ENCODE measurements at regions not wholly inside any gene's neighbourhood (a gene's known extent, or its start where the extent isn't known, plus 50 kb on each side); places are given as distances from the start of the nearest gene placed in this dataset.
"Not testable (repeated sequence)": the region's sequence is repeated elsewhere in the genome, so short reads cannot be mapped to it uniquely, and the experiment has no call there.

DNA sequence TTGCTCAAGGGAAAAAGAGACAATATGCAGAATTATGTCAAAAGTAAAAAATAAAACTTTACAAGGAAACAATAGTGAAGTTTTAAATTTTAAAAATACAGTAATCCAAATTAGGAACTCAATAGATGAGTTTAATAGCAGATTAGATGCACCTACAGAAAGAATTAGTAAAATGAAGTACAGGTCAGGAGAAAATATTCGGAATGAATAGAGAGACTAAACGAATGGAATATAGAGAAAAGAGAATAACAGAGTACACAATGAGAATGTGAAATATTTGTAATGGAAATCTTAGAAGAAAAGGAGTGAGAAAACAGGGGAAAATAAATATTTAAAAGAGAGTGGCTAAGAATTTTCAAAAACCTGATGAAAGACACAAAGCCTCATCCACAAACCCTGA lies 275.7 kb upstream of the MMADHC start:
- no peak for DNase-seq (ENCODE audit: low read depth in 2 of 2)

- DNase-seq (ENCODE audit: low read depth in 2 of 2), result no peak
These were observed 273.5 kb upstream of the MMADHC start for GRCh38 chr2:149861034-149861433.

DNA sequence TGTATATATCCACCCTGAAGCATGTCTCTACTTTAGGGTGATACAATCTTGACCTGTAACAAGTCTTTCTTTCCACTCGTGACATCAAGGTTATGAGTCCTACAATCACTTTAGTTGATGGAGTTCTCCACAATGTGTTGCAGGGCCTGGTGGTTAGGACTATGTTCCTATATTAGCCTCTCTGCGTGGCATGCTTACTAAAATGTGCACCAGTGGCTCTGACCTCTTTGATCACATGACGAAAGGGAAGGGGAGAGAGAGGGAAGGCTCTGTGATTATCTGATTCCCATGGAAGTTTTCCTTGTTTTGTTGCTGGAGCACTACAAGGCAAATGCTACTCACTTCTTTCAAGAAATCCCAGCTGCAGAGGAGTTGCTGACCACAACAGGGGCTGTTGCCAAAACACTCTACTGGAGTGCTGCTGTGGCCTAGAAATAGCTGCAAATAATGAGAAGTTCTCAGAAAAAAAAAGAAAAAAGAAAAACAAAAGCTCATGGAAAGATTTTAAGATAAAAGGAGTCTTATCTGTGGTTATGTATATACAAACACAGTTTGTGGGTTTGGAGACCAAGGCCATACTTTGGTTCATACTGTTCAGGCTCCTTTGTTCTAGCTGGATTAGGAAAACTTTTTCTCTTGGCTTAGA lies 272.8 kb upstream of the MMADHC start:
- DNase-seq (ENCODE audit: low read depth in 2 of 2), result no peak

DNA sequence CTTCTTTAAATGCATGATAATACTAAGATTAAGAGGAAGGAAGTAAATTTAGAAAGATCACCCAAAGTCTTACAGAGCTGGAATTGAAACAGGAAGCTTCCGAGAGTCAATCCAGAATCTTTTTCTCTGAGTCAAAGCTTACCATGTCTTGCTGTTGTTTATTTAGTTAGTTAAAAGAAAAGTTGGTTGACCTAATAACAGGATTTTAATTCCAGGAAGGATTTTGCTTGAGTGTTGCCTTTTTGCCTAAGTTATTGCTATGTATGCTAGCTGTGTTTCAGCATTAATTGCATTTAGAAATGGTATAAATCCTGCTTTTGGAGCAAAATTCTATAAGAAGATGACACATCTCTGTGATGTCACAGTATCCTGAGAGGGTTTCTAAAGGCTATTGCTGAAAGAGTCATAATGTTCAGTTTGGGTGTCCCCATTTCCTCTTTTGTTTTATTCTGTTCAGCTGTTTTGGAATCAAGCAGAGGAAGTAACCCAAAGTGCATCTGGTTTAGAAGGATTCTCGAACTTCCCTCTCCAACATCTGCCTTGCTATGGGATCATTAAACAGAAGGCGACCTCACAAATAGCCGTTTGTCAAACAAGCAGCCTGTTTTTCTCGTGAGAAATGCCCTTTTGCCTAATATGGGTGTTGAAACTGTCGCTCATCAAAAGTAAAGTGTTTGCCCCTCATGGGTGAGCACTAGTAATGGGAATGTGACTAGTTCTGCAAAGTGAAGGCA lies 271.5 kb upstream of the MMADHC start:
- DNase-seq (ENCODE audit: low read depth in 2 of 2), result no peak

DNA sequence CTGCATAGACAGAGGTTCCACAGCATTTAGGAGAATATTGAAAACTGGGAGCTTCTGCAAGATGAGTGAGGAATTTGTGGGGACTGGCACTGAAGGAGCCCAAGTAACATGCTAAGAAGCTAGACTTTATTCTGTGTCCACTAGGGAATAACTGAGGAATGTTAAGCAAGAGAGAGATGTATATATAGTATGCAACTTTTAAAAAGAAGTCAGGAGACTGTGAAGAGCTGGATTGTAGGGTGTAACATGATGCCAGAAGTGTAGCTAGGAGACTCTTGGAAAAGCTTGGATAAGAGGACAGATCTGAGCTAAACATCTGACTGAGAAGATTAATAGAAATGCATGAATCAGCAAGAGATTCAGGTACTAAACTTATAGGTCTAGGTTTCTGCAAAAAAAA lies 270.6 kb upstream of the MMADHC start:
- DNase-seq (ENCODE audit: low read depth in 2 of 2), result no peak

DNA sequence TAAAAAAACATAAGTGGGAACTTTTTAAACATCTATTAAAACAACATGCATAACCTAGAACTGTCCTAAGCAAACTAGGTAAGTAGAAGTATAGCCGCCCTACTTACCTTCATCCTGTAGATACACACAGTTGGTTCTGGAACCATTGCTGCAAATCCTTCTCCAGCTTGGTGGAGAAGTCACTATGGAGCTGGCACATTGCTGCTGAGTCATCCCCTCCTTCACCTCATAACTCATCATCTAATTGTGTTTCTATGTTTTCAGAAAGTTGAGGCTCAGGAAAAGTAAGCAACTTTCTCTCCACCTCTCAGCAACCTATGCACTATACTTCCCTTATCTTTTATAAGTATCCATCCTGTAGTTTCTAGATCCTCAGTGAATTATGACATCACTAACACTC lies 269.8 kb upstream of the MMADHC start:
- no peak for DNase-seq (ENCODE audit: low read depth in 2 of 2)

DNA sequence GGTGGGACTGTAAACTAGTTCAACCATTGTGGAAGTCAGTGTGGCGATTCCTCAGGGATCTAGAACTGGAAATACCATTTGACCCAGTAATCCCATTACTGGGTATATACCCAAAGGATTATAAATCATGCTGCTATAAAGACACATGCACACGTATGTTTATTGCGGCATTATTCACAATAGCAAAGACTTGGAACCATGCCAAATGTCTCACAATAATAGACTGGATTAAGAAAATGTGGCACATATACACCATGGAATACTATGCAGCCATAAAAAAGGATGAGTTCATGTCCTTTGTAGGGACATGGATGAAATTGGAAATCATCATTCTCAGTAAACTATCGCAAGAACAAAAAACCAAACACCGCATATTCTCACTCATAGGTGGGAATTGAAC lies 268.3 kb upstream of the MMADHC start:
- DNase-seq (ENCODE audit: low read depth in 2 of 2), result not testable (repeated sequence)

DNA sequence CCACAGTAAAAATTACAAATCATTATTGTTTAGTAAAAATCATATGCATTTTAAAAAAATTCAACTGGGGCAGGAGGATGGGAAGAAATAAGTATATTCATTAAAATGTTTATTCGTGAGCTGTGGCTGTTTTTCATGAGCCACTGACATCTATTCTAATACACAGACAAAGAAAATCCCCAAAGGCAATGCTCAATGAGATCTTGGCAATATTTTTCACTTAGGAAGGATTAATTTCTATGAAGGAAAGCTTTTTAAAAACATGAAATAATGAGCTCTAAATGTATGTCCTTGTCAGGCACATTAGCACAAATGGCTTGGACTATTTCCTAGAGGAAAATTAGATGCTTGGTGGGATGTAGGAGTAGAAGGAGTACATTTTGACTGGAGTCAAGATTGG lies 262.0 kb upstream of the MMADHC start:
- no peak for DNase-seq (ENCODE audit: low read depth in 2 of 2)

- DNase-seq (ENCODE audit: low read depth in 2 of 2), result no peak
These were observed 261.6 kb upstream of the MMADHC start for GRCh38 chr2:149849136-149849535.

GRCh38 chr2:149841396-149841795 lies 253.8 kb upstream of the MMADHC start:
- no peak for DNase-seq (ENCODE audit: low read depth in 2 of 2)

- DNase-seq (ENCODE audit: low read depth in 2 of 2), result no peak
These were observed 244.7 kb upstream of the MMADHC start for GRCh38 chr2:149832324-149832723.

DNA sequence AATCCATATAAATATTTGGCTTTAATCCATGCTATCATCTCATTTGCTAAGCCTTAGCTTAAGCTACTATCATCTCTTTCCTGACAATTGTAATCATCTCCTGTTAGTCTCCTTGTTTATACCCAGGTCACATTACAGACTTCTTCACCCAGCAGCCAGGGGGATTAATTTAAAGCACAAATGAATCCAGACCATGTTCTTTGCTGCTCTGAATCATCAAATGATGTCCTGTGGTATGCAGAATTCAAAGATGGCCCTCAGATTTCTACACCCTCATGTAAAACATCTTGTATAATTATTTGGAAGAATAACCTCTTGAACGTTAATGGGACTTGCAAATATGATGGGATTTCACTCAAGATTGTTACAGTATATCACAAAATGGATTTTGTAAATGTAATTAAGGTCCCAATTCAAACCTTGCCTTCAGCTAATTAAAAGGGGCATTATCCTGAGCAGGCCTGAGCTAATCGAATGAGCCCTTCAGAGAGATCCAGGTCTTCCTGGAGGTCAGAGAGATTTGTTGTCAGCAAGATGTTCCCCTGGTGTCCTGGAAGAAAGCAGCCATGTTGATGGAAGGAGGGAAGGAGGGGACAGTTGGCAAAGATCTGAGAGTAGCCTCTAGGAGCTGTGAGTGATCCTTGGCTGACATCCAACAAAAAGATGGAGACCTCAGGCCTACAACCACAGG lies 241.1 kb upstream of the MMADHC start:
- DNase-seq (ENCODE audit: low read depth in 2 of 2), result no peak

DNA sequence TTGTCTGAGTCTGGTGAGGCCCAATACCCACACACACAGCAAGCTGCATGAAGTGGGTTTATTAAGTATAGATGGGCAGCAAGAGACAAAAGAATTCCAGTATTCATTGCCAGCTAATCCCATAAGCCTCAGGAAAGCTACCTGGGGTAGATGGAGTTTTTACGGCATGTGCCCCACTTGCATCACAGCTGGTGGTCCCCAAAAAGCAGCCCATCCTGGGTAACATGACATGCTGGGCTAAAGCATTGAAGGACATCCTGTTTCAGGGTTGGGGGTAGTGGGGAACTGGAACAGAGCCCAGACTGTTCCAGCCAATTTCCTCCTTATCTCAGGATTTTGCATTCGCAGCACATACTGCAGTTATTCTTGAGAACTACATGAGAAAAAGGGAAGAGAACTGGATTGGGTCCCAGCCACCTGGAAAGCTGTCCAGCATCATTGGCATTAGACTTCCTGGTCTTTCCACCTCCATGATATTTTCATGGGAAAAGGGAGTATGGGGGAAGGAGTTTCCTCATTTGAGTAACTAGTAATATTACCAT lies 240.1 kb upstream of the MMADHC start:
- DNase-seq (ENCODE audit: low read depth in 2 of 2), result no peak

DNA sequence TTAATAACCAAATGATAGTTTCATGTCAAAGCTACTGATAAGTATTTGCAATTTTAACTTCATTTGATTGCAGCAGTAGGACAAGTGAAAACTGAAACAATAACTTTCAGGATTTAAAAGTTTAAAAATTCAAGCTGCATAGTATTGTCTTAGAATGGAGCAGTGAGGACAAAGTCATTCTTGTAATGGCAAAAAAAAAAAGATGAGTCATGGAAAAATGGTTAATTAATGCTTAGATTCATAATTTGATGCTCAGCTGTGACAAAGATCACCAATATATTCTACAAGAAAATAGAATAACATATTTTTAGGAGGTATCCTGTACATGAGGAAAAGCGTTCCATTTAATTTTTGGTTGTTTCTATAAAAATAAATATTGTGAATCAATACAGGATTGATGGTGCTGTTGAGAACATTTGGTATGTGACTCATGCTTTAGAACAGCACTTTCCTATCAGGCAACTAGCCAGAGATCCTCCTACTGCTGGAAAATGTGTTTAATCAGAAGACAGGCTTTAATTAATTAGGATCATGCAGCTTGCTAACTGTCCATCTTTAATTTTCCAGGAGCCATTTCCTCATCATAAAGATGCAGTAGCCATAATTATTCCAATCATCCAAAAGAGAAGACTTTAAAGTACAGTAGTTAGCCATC lies 239.0 kb upstream of the MMADHC start:
- no peak for DNase-seq (ENCODE audit: low read depth in 2 of 2)

DNA sequence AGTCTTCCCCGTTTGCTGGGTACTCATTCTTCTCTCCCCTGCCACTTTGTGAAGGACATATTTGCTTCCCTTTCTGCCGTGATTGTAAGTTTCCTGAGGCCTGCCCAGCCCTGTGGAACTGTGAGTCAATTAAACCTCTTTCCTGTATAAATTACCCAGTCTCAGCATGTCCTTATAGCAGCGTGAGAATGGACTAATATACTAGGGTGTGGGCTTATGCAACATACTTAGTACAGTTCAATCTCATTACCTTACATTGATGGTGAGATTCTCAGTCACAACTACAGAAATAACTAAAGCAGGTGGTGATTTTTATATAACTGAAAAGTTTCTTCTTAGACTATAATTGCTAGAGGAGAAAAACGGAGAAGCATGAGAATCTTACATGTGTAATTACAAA lies 237.9 kb upstream of the MMADHC start:
- DNase-seq (ENCODE audit: low read depth in 2 of 2), result no peak

DNA sequence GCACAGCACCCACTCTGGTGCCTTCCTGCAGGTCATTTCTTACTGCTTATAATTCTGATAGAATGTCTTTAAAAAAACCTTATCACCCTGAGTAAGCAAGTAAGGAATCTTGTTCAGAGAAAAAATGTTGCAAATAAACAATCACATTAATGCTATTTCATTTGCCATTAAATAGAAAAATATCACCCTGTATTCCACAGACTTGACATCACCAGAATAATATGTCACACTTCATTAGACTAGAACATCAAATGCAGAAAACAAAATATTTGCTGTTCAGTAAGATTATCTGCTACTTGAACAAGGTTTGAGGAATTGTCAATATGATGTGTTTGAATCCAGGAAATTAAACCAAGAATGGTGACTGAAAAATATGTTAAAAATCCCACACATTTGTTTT lies 236.6 kb upstream of the MMADHC start:
- DNase-seq (ENCODE audit: low read depth in 2 of 2), result no peak

- DNase-seq (ENCODE audit: low read depth in 2 of 2), result no peak
These were observed 231.9 kb upstream of the MMADHC start for GRCh38 chr2:149819356-149819957.

DNA sequence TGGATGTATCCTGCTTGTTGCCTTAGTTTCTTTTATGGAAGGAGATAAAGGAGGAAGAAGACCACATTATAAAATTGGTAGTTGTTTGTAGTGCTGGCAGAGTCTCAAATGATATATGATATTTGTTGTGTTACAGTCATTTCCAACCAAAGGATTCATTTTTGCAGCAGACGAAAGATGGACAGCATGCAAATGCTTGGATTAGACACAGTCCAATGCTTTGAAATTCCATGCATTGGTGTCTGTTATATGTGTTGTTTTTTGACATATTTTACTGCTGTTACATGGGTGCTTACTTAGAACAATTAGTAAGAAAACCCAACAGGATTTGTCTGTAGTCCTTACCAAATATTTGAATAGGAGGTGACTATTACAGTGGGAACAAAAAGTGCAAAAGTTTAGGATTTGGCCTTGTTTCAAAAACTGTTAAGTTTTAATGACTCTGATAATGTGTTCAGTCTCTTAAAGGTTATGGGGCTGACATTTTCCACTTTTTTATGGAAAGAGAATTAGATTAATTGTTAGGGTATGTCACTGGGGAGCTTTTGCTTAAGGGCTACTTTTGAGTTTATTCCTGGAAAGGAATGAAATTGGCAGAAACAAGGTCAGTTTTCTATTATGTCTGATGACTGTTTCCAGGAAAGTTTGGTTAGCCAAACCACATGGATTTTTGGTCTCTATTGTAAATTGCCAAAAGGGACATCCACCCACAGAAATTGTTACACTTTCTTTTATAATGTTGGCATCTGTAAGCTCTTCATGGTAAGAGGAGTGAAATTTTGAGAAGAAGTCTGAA lies 229.4 kb upstream of the MMADHC start:
- no peak for DNase-seq (ENCODE audit: low read depth in 2 of 2)

- DNase-seq (ENCODE audit: low read depth in 2 of 2), result no peak
These were observed 228.4 kb upstream of the MMADHC start for GRCh38 chr2:149815941-149816340.

DNA sequence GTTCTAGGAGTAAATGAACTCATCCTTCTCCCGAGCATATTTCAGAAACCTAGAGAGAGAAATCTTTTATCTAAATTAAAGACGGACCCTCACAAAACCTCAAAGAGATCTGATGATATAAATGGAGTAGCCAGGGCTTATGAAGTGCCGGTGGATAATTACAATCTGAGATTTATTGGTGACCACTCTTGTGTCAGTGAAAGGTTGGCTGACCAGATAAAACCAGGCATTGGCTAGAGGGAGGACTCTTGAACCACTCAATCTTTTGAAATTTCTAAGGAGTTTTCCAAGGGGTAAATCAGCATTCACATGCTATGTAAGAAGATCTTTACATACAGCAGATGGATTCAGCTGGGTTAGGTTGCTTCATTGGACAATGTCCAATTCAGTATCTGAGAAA lies 227.3 kb upstream of the MMADHC start:
- DNase-seq (ENCODE audit: low read depth in 2 of 2), result no peak

DNA sequence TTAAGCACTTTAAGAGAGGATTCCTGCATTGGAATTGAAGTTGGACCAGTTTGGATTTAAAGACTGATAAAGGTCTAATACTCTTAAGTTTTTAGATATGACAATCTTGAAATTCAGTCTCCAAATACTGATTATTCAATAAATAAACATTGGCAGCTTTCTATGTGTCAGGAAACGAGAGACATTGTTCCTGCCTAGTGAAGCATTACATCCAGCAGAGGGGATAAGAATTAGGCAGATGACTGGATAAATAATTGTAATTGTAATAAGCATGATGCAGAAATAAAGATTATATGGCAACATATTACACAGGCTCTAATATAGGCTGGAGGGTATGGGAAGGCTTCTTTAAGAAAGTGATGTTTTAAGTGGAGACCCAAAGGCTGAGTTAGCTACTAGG lies 226.5 kb upstream of the MMADHC start:
- no peak for DNase-seq (ENCODE audit: low read depth in 2 of 2)
